SKM-1 treated with dmso at 0.1 percent for 144 hours (cell line): ENCODE measurements at regions not wholly inside any gene's neighbourhood (a gene's known extent, or its start where the extent isn't known, plus 50 kb on each side); places are given as distances from the start of the nearest gene placed in this dataset.

Experiments used
- DNase-seq: peaks from one replicate; lab custom pipeline; 2025; ENCODE audit not compliant: unreplicated experiment; lab: John Stamatoyannopoulos, UW

GRCh38 chr11:26078231-26078821 lies 253.6 kb upstream of the ANO3 start:
- no peak for DNase-seq

DNA sequence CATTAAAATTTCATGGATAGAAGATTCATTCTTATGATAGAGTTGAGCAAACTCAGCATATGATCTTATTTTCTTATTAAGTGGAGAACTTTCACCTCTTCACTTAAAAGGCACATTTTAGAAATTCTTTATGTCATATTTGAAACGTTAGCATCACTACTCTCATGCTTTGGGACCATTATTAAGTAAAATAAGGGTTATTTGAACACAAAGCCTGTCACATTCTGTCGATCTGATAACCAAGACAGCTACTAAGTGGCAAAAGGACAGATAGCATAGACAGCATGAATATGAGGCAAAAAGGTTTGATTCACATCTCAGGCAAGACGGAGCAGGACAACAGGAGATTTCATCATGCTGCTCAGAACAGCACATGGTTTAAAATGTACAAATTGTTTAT lies 247.6 kb upstream of the ANO3 start:
- no peak for DNase-seq

DNA sequence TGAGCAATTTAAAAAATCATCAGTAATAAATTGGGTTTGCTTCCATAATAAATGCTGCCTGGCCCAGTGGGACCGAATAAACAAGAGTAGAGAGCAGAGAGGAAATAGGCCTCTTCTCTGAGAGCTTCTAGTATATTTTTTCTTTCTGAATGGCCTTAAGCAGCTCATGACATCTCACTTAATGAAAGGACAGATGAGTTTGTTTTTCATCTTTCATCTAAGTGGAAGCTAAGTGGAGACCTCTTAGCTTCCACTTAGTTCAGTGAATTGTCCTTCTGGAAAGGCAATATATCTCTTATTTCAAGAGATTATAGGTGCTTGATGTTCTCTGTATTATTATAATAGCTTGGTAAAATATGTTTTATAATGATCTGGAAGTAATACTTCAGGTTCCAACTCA lies 245.9 kb upstream of the ANO3 start:
- no peak for DNase-seq

DNA sequence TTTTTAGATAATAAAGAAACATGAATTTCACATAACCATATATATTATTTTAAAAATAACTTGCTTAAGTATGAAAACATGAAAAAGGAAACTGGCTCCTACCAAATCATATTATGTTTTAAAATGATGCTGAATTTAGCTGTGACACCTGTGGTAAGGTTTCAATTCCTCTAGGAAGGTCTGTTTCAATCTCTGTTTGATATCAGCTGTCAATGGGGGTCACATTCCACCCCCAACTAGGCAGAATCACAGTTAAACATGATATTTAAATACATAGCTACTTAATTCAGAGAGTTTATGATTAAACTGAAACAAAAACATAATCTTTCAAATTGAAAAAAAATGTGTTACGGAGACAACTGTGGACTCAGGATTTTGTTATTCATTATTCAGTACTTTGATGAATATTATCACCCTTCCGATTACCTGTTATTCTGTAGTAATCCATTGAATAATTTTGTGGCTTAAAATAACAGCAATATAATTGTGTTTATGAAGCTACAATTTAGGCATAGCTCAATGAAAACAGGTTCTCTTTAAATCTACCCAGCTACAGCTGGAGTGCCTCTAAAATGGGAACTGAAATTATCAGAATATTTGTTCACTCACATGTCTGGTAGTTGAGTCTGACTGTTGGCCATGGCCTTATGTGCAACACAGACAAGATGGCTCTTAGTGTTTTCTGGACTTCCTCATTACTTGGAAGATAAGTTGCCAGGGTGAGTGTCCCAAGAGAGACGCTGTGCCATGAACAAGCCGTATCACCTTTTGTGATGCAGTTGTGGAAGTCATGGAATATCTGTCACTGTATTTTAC lies 244.6 kb upstream of the ANO3 start:
- no peak for DNase-seq

DNA sequence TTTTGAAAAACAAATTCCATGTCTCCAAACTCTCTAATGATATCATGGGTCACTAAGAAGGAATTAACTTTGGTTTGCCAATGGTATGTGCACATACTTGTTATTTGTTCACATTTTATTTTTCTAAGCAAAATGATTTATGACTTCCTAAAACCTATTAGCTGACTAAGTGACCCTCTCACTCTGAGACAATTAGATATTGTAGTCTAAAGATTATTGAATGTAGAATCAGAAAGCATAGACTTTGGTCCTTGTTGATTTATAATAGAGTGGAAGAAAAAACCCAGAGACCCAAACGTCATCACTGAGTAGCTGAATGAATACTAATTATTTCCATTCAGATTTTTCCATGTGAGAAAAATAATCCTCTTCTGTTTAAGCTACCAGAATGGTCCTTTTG lies 243.5 kb upstream of the ANO3 start:
- no peak for DNase-seq

DNA sequence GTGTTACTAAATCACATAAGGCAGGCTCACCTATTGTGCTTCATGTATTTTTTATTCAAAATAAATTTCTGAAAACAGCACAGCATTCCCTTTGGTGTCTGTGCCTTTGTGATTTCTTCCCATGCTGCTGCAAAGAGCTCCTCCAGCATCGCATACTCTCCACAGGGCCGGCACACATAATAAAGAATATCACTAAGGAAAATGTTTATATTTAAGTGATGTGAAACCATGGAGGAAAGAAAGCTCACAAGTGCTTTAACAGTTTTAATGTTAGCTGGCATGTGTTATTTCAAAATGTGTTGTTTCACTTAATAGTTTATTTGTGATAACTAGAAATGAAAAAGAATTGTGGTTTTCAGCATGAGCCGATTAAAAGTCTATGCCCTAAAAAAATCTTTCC lies 241.3 kb upstream of the ANO3 start:
- no peak for DNase-seq

DNA sequence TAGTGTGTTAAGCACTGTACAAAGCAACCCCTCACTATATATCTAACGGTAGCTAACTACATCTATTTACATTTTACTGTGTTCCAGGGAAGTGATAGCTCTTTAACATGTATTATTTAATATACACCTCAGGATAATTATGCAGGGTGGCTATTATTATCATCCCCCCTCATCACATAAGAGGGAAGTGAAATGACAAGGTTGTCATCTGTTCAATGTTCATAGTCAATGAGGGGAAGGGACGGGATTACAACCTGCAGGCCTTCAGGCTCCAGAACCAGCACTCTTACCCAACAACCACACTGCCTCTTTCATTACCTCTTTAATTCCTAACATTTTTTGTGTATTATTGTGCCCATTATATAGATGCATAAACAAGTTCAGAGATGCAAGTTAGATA lies 238.7 kb upstream of the ANO3 start:
- DNase-seq = no peak

DNA sequence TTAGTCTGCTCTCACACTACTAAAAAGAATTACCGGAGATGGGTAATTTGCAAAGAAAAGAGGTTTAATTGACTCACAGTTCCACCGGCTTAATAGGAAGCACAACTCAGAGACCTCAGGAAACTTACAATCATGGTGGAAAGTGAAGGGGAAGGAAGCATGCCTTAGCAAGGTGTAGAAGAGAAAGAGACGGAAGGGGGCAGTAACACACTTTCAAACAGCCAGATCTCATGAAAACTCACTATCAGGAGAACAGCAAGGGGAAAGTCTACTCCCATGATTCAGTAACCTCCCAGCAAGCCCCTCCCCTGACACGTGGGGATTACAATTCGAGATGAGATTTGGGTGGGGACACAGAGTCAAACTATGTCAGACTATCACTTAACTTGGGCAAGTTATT lies 236.6 kb upstream of the ANO3 start:
- no peak for DNase-seq

GRCh38 chr11:26096451-26096850 lies 235.5 kb upstream of the ANO3 start:
- DNase-seq = no peak

DNA sequence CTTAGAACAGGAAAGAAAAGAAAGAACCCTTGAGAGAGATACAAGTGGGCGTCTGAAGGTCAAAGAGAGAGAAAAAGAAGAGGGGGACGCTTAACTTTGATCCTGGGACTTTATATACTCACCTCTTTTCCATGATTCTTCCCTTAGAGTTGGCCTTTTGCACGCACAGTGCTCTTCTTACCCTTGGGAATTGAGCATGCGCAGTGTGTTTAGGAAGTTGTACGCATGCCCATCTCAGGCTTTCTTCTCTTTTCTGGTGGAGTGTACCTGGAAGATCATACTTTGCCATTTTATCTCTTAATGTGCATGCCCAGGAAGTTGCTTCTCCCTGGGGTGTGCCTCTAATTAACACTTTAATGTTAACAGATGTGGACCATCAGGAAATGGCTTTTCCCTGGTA lies 229.6 kb upstream of the ANO3 start:
- no peak for DNase-seq

- DNase-seq = no peak
Observed at GRCh38 chr11:26105762-26106423, 226.0 kb upstream of the ANO3 start.

DNA sequence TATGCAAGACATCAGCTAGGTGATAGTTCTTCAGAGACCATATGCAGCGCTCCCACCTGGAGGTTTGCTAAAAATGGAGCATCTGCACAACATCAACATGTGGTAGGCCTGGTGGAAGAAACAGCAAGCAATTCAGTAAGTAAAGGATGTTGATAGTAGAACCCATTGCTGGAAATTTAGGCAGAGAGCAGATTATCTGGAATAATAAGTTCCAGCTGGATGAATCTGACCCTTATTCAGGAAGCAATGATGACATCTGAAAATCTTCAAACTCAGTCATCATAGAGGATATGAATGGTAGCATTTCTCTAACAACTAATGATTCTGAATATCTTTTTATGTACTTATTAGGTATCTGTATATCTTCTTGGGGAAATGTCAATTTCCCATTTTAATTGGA lies 225.2 kb upstream of the ANO3 start:
- DNase-seq = no peak

DNA sequence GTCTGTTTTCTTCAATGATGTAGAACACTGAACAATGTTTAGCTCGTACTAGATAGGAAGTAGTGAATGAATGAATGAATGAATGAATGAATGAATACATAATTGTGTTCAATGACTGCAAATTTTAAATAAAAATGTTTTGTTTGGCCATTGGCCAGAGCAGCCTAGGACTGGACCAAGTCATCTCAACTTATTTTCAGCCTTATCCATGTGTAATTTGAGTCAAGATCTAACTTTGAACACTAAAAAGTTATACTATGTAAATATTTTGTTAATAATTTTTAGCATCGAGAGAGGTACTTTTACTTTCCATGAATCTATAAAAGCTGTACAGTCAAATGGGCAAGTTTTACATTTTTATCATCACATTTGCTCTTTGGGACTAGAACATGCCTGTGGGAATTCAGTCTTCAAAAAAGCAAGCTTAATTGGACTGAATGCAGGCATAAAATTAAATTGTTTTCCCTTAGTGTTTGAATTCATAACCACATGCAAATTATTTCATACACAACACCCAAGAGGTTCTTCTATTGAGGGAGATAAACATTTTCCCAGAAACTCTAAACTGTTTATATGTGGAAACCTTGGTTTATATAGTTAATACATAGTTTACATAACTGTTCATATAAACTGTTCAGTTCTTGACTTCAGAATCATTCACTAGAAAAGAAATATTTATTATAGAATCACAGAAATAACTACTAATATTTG lies 222.1 kb upstream of the ANO3 start:
- no peak for DNase-seq

GRCh38 chr11:26112264-26112663 lies 219.7 kb upstream of the ANO3 start:
- DNase-seq = no peak

- no peak for DNase-seq
Observed at GRCh38 chr11:26121466-26121865, 210.5 kb upstream of the ANO3 start.

DNA sequence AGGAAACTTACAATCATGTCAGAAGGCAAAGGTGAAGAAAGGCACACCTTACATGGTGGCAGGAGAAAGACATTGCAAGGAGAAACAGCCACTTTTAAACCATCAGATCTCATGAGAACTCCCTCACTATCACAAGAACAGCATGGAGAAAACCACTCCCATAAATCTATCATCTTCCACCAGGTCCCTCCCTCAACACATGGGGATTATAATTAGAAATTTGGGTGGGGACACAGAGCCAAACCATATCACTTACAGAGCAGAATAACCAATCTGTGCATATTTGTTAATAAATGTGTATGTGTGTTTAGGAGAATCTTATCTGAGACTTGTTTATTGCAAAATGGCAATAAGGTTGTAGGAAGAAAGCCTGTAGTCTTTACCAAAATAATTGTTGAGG lies 205.2 kb upstream of the ANO3 start:
- no peak for DNase-seq

DNA sequence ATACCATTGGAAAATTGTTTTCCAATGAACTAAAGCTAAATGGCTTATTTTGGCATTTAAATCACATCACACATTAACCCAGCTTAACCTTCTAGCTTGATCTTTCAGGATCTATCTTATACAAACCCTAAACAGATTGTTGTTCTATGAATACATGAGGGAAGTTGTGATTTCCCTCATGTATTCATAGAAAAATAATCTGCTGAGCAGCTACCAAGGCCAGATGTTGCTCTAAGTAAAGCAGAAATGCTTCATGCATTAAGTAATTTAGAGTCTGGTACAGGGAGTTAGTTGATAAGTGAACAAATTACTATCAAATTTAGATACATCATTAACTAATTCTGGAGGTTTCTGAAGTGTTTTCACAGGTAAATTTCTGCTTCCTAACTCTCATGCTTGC lies 204.6 kb upstream of the ANO3 start:
- no peak for DNase-seq

DNA sequence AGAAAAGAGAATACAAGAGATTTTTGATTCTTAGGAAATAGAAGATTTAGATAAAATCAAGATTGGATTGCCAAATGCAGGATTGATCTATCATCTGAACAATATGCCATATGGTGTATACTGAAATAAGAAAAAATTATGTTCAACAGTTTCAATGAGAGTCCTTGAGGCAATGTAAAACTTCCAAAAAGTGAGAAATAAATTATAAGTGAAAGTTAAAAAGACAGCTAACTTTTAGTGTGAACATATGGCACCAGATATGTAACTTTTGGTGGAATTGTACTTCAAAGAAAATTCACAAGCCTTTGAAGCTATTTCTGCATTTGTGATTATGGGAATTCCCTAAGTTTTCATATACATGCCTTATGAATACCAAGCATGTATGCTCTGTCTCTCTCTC lies 200.5 kb upstream of the ANO3 start:
- no peak for DNase-seq

GRCh38 chr11:26134053-26134452 lies 197.9 kb upstream of the ANO3 start:
- DNase-seq = no peak

- DNase-seq = no peak
Observed at GRCh38 chr11:26134481-26135355, 197.2 kb upstream of the ANO3 start.

DNA sequence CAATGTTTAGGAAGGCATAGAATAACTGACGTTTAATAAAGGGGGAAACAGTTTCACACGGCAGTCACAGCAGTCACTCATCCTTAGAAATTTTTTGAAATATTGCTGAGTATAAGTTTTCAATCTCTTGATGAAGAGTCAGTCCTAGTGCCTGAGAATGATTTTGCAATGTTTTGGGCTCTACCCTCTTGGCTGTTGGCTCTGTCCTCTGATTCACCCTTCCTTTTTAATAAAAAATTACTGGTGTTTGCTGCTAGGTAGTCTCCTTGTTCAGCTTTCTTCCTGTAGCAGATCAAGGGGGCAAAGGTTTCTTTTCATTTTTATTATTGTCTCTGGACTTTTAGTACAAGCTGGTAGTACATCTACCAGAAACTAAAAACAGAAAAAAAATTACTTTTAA lies 194.3 kb upstream of the ANO3 start:
- no peak for DNase-seq
